ENCODE measurements at regions not wholly inside any gene's neighbourhood (a gene's known extent, or its start where the extent isn't known, plus 50 kb on each side); places are given as distances from the start of the nearest gene placed in this dataset.

- POLR2A ChIA-PET, result no interaction called here
- no peaks in the 10 kb centered on the region for H3K27me3 Mint-ChIP-seq
Observed at GRCh38 chr3:21357241-21357640, 393.8 kb downstream of the ZNF385D start.

GRCh38 chr3:21356402-21356801, 394.6 kb downstream of the ZNF385D start:
- Mint-ChIP-seq H3K4me1 (no peaks in the 10 kb centered on the region), H3K4me3 (no peak overlapping the region), H3K9me3 (ENCODE audit: low read depth) (peaks cover 19% of the 10 kb centered on the region), H3K27me3 (no peaks in the 10 kb centered on the region), H3K27ac (no peak overlapping the region), H3K36me3 (ENCODE audit: low read depth) (no peaks in the 10 kb centered on the region)
- intact Hi-C loops (cut with DNase I, micrococcal nuclease), result no loop called here
- CTCF ChIA-PET, result no interaction called here
- peak; percentile 39 for ATAC-seq
- POLR2A ChIA-PET, result no interaction called here
- DNase-seq, result no peak

More at GRCh38 chr3:21357241-21357640, 393.8 kb downstream of the ZNF385D start:
- no peak for DNase-seq
- H3K9me3 Mint-ChIP-seq (ENCODE audit: low read depth), result peaks cover 21% of the 10 kb centered on the region
- no peaks in the 10 kb centered on the region for H3K4me1 Mint-ChIP-seq
- H3K4me3 Mint-ChIP-seq, result no peak overlapping the region
- intact Hi-C loops (cut with DNase I, micrococcal nuclease), result no loop called here
- CTCF ChIA-PET, result no interaction called here
- no peak for ATAC-seq
- no peaks in the 10 kb centered on the region for H3K36me3 Mint-ChIP-seq (ENCODE audit: low read depth)
- H3K27ac Mint-ChIP-seq, result no peak overlapping the region

GRCh38 chr3:21345382-21345976, 405.5 kb downstream of the ZNF385D start:
- Mint-ChIP-seq H3K27ac (no peak overlapping the region), H3K4me3 (no peak overlapping the region), H3K36me3 (ENCODE audit: low read depth) (no peaks in the 10 kb centered on the region), H3K27me3 (no peaks in the 10 kb centered on the region), H3K4me1 (no peaks in the 10 kb centered on the region), H3K9me3 (ENCODE audit: low read depth) (peaks cover 6% of the 10 kb centered on the region)
- intact Hi-C loops (cut with DNase I, micrococcal nuclease), result no loop called here
- ATAC-seq (no peak), DNase-seq (no peak)
- ChIA-PET CTCF (no interaction called here), POLR2A (no interaction called here)

- H3K4me1 Mint-ChIP-seq, result no peaks in the 10 kb centered on the region
- ATAC-seq (no peak), DNase-seq (no peak)
- intact Hi-C loops (cut with DNase I, micrococcal nuclease), result no loop called here
- H3K4me3 Mint-ChIP-seq, result no peak overlapping the region
- ChIA-PET CTCF (no interaction called here), POLR2A (no interaction called here)
- peaks cover 7% of the 10 kb centered on the region for H3K9me3 Mint-ChIP-seq (ENCODE audit: low read depth)
- H3K27me3 Mint-ChIP-seq, result no peaks in the 10 kb centered on the region
- no peaks in the 10 kb centered on the region for H3K36me3 Mint-ChIP-seq (ENCODE audit: low read depth)
- no peak overlapping the region for H3K27ac Mint-ChIP-seq
Observed at GRCh38 chr3:21331857-21332256, 419.2 kb downstream of the ZNF385D start.

- Mint-ChIP-seq H3K4me1 (no peaks in the 10 kb centered on the region), H3K27ac (no peak overlapping the region), H3K9me3 (ENCODE audit: low read depth) (peaks cover 7% of the 10 kb centered on the region), H3K36me3 (ENCODE audit: low read depth) (no peaks in the 10 kb centered on the region), H3K27me3 (no peaks in the 10 kb centered on the region), H3K4me3 (no peak overlapping the region)
- DNase-seq (no peak), ATAC-seq (no peak)
- POLR2A ChIA-PET, result no interaction called here
- intact Hi-C loops (cut with DNase I, micrococcal nuclease), result no loop called here
- CTCF ChIA-PET, result no interaction called here
Observed at GRCh38 chr3:21331321-21331720, 419.7 kb downstream of the ZNF385D start.

- CTCF ChIA-PET, result no interaction called here
- POLR2A ChIA-PET, result no interaction called here
Observed at GRCh38 chr3:21330293-21330692, 420.7 kb downstream of the ZNF385D start.

GRCh38 chr3:21328711-21329390, 422.2 kb downstream of the ZNF385D start:
- no peak for ATAC-seq
- intact Hi-C loops (cut with DNase I, micrococcal nuclease), result no loop called here
- H3K4me1 Mint-ChIP-seq, result no peaks in the 10 kb centered on the region

More at GRCh38 chr3:21330293-21330692, 420.7 kb downstream of the ZNF385D start:
- intact Hi-C loops (cut with DNase I, micrococcal nuclease), result no loop called here
- Mint-ChIP-seq H3K27ac (no peak overlapping the region), H3K36me3 (ENCODE audit: low read depth) (no peaks in the 10 kb centered on the region), H3K9me3 (ENCODE audit: low read depth) (peaks cover 2% of the 10 kb centered on the region), H3K4me1 (no peaks in the 10 kb centered on the region), H3K27me3 (no peaks in the 10 kb centered on the region), H3K4me3 (no peak overlapping the region)
- no peak for DNase-seq
- ATAC-seq, result peak; percentile 76

GRCh38 chr3:21326704-21327475, 424.1 kb downstream of the ZNF385D start:
- ATAC-seq (no peak), DNase-seq (no peak)
- POLR2A ChIA-PET, result no interaction called here
- CTCF ChIA-PET, result no interaction called here
- Mint-ChIP-seq H3K4me3 (no peak overlapping the region), H3K27me3 (no peaks in the 10 kb centered on the region), H3K36me3 (ENCODE audit: low read depth) (no peaks in the 10 kb centered on the region), H3K9me3 (ENCODE audit: low read depth) (no peaks in the 10 kb centered on the region), H3K27ac (no peak overlapping the region), H3K4me1 (no peaks in the 10 kb centered on the region)
- intact Hi-C loops (cut with DNase I, micrococcal nuclease), result no loop called here

More at GRCh38 chr3:21328711-21329390, 422.2 kb downstream of the ZNF385D start:
- peaks cover 2% of the 10 kb centered on the region for H3K9me3 Mint-ChIP-seq (ENCODE audit: low read depth)
- CTCF ChIA-PET, result no interaction called here
- no peak overlapping the region for H3K4me3 Mint-ChIP-seq
- no peaks in the 10 kb centered on the region for H3K27me3 Mint-ChIP-seq
- POLR2A ChIA-PET, result no interaction called here
- H3K27ac Mint-ChIP-seq, result no peak overlapping the region
- H3K36me3 Mint-ChIP-seq (ENCODE audit: low read depth), result no peaks in the 10 kb centered on the region
- DNase-seq, result peak; percentile 4

GRCh38 chr3:21314688-21315087, 436.3 kb downstream of the ZNF385D start:
- ChIA-PET CTCF (no interaction called here), POLR2A (no interaction called here)
- intact Hi-C loops (cut with DNase I, micrococcal nuclease), result no loop called here
- DNase-seq, result no peak
- Mint-ChIP-seq H3K4me3 (no peak overlapping the region), H3K9me3 (ENCODE audit: low read depth) (peaks cover 11% of the 10 kb centered on the region), H3K27me3 (no peaks in the 10 kb centered on the region), H3K36me3 (ENCODE audit: low read depth) (no peaks in the 10 kb centered on the region), H3K27ac (no peak overlapping the region), H3K4me1 (no peaks in the 10 kb centered on the region)
- ATAC-seq, result no peak

- H3K27me3 Mint-ChIP-seq, result no peaks in the 10 kb centered on the region
- H3K36me3 Mint-ChIP-seq (ENCODE audit: low read depth), result no peaks in the 10 kb centered on the region
- no peaks in the 10 kb centered on the region for H3K4me1 Mint-ChIP-seq
- intact Hi-C loops (cut with DNase I, micrococcal nuclease), result no loop called here
- H3K27ac Mint-ChIP-seq, result no peak overlapping the region
- ChIA-PET POLR2A (no interaction called here), CTCF (no interaction called here)
- ATAC-seq, result no peak
- H3K4me3 Mint-ChIP-seq, result no peak overlapping the region
- DNase-seq, result no peak
- peaks cover 17% of the 10 kb centered on the region for H3K9me3 Mint-ChIP-seq (ENCODE audit: low read depth)
Observed at GRCh38 chr3:21310891-21311290, 440.1 kb downstream of the ZNF385D start.

GRCh38 chr3:21310161-21310560, 440.8 kb downstream of the ZNF385D start:
- CTCF ChIA-PET, result interaction anchor here (0.6 kb wide), 1 partner anchor 913 kb away, joined by 3 read pairs; no protein-coding TSS in a partner anchor

GRCh38 chr3:21297304-21297703, 453.7 kb downstream of the ZNF385D start:
- no peak for ATAC-seq
- Mint-ChIP-seq H3K4me3 (no peak overlapping the region), H3K36me3 (ENCODE audit: low read depth) (no peaks in the 10 kb centered on the region), H3K4me1 (no peaks in the 10 kb centered on the region), H3K27ac (no peak overlapping the region), H3K27me3 (no peaks in the 10 kb centered on the region), H3K9me3 (ENCODE audit: low read depth) (peaks cover 5% of the 10 kb centered on the region)
- ChIA-PET CTCF (no interaction called here), POLR2A (no interaction called here)
- DNase-seq, result no peak
- intact Hi-C loops (cut with DNase I, micrococcal nuclease), result no loop called here

More at GRCh38 chr3:21310161-21310560, 440.8 kb downstream of the ZNF385D start:
- intact Hi-C loops (cut with DNase I, micrococcal nuclease), result no loop called here
- ATAC-seq (no peak), DNase-seq (no peak)
- H3K9me3 Mint-ChIP-seq (ENCODE audit: low read depth), result peaks cover 20% of the 10 kb centered on the region
- no peak overlapping the region for H3K4me3 Mint-ChIP-seq
- POLR2A ChIA-PET, result no interaction called here
- H3K27me3 Mint-ChIP-seq, result no peaks in the 10 kb centered on the region
- no peaks in the 10 kb centered on the region for H3K4me1 Mint-ChIP-seq
- H3K27ac Mint-ChIP-seq, result no peak overlapping the region
- H3K36me3 Mint-ChIP-seq (ENCODE audit: low read depth), result no peaks in the 10 kb centered on the region
